CD4-positive, alpha-beta T cell treated with Interleukin-2 at 100 ng/mL for 4 hours (primary cell): ENCODE measurements at regions not wholly inside any gene's neighbourhood (a gene's known extent, or its start where the extent isn't known, plus 50 kb on each side); places are given as distances from the start of the nearest gene placed in this dataset.
"Not testable (repeated sequence)": the region's sequence is repeated elsewhere in the genome, so short reads cannot be mapped to it uniquely, and the experiment has no call there.

Source experiments
- DNase-seq: peaks from one replicate; pipeline ENCODE4 v3.0.0-alpha.2; 2020; ENCODE audit warnings: low spot score

- DNase-seq: no peak
Measured at GRCh38 chr2:11922294-11922693, 175.9 kb downstream of the LPIN1 start.

GRCh38 chr2:11923935-11924334, 177.5 kb downstream of the LPIN1 start:
- DNase-seq: no peak

GRCh38 chr2:11925295-11926066, 179.0 kb downstream of the LPIN1 start:
- DNase-seq: no peak

- no peak for DNase-seq
Measured at GRCh38 chr2:11930211-11930761, 183.9 kb downstream of the LPIN1 start.

GRCh38 chr2:11932048-11932512, 185.6 kb downstream of the LPIN1 start:
- no peak for DNase-seq

GRCh38 chr2:11932962-11933361, 186.5 kb downstream of the LPIN1 start:
- DNase-seq: no peak

GRCh38 chr2:11933854-11934253, 187.4 kb downstream of the LPIN1 start:
- DNase-seq: no peak

- no peak for DNase-seq
Measured at GRCh38 chr2:11936761-11937160, 190.3 kb downstream of the LPIN1 start.

- DNase-seq: no peak
Measured at GRCh38 chr2:11938196-11938595, 191.8 kb downstream of the LPIN1 start.

- no peak for DNase-seq
Measured at GRCh38 chr2:11939523-11939922, 193.1 kb downstream of the LPIN1 start.

- DNase-seq: no peak
Measured at GRCh38 chr2:11940121-11940743, 193.8 kb downstream of the LPIN1 start.

- no peak for DNase-seq
Measured at GRCh38 chr2:11940799-11941198, 194.4 kb downstream of the LPIN1 start.

GRCh38 chr2:11941201-11942177, 195.1 kb downstream of the LPIN1 start:
- no peak for DNase-seq

GRCh38 chr2:11942178-11942569, 195.7 kb downstream of the LPIN1 start:
- DNase-seq: no peak

- DNase-seq: no peak
Measured at GRCh38 chr2:11944311-11944710, 197.9 kb downstream of the LPIN1 start.

- DNase-seq: peak; percentile 19
Measured at GRCh38 chr2:11945139-11946126, 199.0 kb downstream of the LPIN1 start.

- DNase-seq: no peak
Measured at GRCh38 chr2:11947956-11948355, 201.5 kb downstream of the LPIN1 start.

- DNase-seq: no peak
Measured at GRCh38 chr2:11949732-11950523, 203.5 kb downstream of the LPIN1 start.

- no peak for DNase-seq
Measured at GRCh38 chr2:11950896-11951295, 204.5 kb downstream of the LPIN1 start.

GRCh38 chr2:11951492-11951891, 205.1 kb downstream of the LPIN1 start:
- not testable (repeated sequence) for DNase-seq
